ENCODE measurements at regions not wholly inside any gene's neighbourhood (a gene's known extent, or its start where the extent isn't known, plus 50 kb on each side); places are given as distances from the start of the nearest gene placed in this dataset.

- TF ChIP-seq CTCF (IDR thresholded peaks at IDR 0.05; ENCODE audit: low read depth, low read length) = no peak
- no peak for DNase-seq (ENCODE audit: extremely low read depth, low read depth)
These were observed 215.3 kb upstream of the FOXD3 start for GRCh38 chr1:63107066-63107465.

GRCh38 chr1:63108206-63108605, 214.2 kb upstream of the FOXD3 start:
- TF ChIP-seq CTCF (IDR thresholded peaks at IDR 0.05; ENCODE audit: low read depth, low read length) = no peak
- DNase-seq (ENCODE audit: extremely low read depth, low read depth) = no peak

GRCh38 chr1:63112155-63112900, 210.0 kb upstream of the FOXD3 start:
- no peak for TF ChIP-seq CTCF (IDR thresholded peaks at IDR 0.05; ENCODE audit: low read depth, low read length)
- no peak for DNase-seq (ENCODE audit: extremely low read depth, low read depth)

GRCh38 chr1:63115527-63115926, 206.8 kb upstream of the FOXD3 start:
- DNase-seq (ENCODE audit: extremely low read depth, low read depth) = no peak
- TF ChIP-seq CTCF (IDR thresholded peaks at IDR 0.05; ENCODE audit: low read depth, low read length) = no peak

GRCh38 chr1:63116016-63116415, 206.4 kb upstream of the FOXD3 start:
- no peak for TF ChIP-seq CTCF (IDR thresholded peaks at IDR 0.05; ENCODE audit: low read depth, low read length)
- DNase-seq (ENCODE audit: extremely low read depth, low read depth) = no peak

GRCh38 chr1:63119575-63120155, 202.7 kb upstream of the FOXD3 start:
- DNase-seq (ENCODE audit: extremely low read depth, low read depth) = peak; percentile 15
- TF ChIP-seq CTCF (IDR thresholded peaks at IDR 0.05; ENCODE audit: low read depth, low read length) = no peak

- no peak for TF ChIP-seq CTCF (IDR thresholded peaks at IDR 0.05; ENCODE audit: low read depth, low read length)
- DNase-seq (ENCODE audit: extremely low read depth, low read depth) = no peak
These were observed 200.3 kb upstream of the FOXD3 start for GRCh38 chr1:63122079-63122478.

Data from AG09319 (cell line).